Activated CD4-positive, alpha-beta T cell treated with anti-CD3 and anti-CD28 coated beads, Interleukin-2, Interleukin-4, amounts not matched to agents 100 ng/mL and 50 ng/mL, durations not matched to agents 16 hours and 8 hours (primary cell): ENCODE measurements at regions not wholly inside any gene's neighbourhood (a gene's known extent, or its start where the extent isn't known, plus 50 kb on each side); places are given as distances from the start of the nearest gene placed in this dataset.
A peak's percentile ranks its signal among the peaks of the same experiment; 100 is the strongest.
"Not testable (repeated sequence)": the region's sequence is repeated elsewhere in the genome, so short reads cannot be mapped to it uniquely, and the experiment has no call there.

ENCODE experiments used
- DNase-seq: peaks from one replicate; pipeline ENCODE4 v3.0.0-alpha.2; 2020; ENCODE audit warnings: low spot score

DNA sequence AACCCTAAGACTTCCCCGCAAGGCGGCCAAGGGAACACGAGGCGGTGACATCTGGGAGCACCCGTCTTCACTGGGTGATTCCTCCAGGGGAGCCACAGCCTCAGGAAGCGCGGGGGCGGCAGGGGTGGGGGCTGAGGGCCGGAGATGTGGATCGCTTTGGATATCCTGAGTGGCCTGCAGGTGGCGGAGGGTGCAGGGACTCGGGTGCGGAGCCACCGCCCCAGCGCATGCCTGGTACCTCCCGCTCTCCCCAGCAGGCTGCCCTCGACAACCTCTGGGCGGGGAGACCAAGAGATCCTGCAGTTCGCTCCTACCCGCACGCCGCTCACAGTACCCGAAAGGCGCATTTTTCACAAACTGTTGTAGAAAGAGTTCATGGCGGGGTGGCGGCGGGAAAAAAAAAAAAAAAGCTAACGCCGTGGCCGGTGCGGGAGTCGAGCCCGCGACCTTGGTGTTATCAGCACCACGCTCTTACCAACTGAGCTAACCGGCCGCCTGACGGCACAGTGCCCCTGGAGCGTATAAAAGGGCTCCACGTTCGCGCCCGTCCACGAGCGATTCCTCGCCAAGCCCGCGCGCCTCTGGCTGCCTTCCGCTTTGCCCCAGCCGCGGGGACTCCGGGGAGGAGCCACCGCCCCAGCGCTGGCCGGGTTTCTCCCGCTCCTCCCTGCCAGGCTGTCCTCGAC lies 124.7 kb upstream of the PRKX start:
- DNase-seq, result not testable (repeated sequence)

GRCh38 chrX:3837211-3837610 lies 123.8 kb upstream of the PRKX start:
- not testable (repeated sequence) for DNase-seq

DNA sequence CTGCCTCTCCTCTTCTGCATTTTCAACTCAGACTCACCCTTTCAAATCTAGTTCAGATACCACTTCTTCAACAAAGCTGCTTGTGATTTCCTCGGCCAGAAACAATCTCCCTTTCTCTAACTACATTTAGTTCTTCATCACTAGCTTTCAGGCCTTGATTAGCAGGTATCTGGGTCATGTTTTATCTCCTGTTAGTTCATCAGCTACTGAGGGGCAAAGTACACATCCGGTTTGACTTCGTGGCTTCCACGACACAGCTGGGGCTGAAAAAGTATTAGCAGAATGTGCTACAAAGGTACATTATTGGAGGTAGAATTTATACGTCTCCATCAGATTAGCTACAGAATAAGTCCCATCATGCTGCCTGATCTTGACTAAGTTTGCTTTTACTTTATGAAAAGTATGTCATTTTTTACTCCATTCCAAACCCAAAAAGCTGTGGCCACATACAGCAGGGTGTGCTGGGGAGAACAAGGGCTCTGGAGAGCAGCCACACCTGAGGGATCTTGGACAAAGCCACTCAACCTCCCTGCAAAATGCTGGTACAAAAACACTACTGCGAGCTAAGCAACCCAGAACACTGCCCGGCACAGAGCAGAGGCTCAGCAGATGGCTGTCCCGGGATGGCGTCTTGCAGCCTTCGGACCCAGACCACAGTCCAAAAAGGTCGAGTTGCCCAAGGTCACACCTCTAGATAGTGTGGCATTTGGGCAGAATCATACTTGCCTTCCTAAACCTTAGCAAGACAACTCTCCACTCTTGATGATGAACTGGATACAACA lies 120.5 kb upstream of the PRKX start:
- DNase-seq, result not testable (repeated sequence)

DNA sequence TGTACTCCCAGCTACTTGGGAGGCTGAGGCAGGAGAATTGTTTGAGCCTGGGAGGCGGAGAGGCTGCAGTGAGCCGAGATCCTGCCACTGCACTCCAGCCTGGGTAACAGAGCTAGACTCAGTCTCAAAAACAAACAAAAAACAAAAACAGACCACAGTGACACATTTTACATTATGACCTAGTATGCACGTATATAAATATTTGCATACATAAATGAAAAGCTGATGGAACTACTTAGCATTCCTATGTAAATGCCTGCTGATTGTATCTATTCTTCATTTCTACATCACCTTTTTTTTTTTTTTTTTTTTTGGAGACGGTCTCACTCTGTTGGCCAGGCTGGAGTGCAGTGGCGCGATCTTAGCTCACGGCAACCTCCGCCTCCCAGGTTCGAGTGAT lies 116.6 kb upstream of the PRKX start:
- not testable (repeated sequence) for DNase-seq

DNA sequence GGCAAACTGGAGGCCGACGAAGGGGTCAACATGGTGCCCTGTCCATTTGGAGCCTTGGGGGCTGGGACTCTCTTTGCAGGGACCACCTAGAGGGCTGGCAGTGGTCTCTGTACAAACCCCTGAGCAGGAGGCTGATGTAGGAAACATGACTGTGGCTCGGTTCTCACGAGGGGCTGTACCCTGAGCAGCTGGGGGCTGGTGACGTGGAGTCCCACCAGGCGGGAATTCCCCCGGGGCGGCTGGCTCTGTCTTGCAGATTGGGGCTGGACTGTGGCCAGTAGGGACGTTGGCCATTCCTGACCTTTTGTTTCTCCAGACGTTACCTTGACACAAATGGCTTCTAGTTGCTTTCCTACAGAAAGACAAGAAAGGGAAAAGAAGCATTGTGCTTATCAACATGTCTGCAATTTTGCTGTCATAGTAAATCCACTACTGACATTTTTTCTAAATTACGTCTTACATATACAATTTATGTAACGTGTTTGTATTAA lies 115.6 kb upstream of the PRKX start:
- not testable (repeated sequence) for DNase-seq

- DNase-seq, result not testable (repeated sequence)
Observed at GRCh38 chrX:3828378-3829040, 115.1 kb upstream of the PRKX start.

GRCh38 chrX:3824008-3824407 lies 110.6 kb upstream of the PRKX start:
- not testable (repeated sequence) for DNase-seq

DNA sequence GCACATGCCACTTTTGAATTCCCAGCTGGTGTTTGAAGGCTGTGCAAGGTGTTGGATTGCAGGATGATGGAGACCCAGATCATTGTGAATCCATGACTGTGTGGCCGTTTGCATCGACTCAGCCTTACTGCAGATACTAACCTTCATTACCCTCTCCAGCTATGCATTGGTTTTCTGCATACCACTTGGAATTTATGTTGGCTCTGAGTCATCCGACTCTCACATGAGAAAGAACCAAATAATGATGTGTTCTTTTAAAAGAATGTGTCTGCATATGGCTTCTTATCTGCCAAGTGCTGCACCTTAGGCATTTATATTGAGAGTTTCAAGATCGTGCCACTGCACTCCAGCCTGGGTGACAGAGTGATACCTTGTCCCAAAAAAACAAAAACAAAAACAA lies 106.7 kb upstream of the PRKX start:
- DNase-seq, result no peak

DNA sequence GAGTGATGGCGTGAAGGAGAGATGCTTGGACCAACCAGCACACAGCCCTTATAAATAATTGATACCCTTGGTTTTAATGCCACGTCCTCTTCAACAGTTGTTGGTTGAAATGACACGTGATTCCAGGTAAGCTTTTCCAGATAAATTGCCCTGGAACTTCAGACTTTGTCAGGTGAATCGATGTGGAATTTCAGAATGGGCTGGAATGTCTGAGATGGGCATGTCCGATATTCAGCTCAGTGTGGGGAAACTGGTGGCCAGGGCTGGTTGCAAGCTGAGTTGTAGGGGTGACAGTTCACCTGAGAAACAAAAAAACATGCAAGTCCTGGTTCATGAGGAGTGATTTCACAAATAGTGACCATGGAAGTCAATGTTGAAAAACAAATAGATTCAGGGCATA lies 104.0 kb upstream of the PRKX start:
- DNase-seq, result not testable (repeated sequence)

GRCh38 chrX:3815896-3816664 lies 102.6 kb upstream of the PRKX start:
- peak; percentile 48 for DNase-seq

- DNase-seq, result peak; percentile 73
Observed at GRCh38 chrX:3811331-3812311, 98.2 kb upstream of the PRKX start.

DNA sequence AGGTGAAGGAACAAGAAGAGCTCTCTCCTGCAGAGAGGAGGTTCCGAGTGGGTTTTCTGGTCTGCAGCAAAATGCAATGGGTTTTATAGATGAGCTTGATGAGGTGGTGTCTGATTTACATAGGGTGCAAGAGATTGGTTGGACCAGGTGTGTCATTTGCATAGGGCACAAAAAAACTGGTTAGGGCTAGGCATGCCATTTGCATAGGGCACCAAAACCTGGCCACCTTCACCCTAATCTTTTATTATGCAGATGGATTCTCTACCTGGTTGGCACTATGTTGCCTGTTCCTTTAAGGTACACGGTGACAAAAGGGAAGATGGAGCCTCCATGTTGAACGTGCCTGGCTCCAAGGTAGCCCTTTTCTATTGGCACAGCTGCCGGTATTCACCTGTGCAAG lies 94.5 kb upstream of the PRKX start:
- no peak for DNase-seq

- DNase-seq, result no peak
Observed at GRCh38 chrX:3806630-3807029, 93.2 kb upstream of the PRKX start.

DNA sequence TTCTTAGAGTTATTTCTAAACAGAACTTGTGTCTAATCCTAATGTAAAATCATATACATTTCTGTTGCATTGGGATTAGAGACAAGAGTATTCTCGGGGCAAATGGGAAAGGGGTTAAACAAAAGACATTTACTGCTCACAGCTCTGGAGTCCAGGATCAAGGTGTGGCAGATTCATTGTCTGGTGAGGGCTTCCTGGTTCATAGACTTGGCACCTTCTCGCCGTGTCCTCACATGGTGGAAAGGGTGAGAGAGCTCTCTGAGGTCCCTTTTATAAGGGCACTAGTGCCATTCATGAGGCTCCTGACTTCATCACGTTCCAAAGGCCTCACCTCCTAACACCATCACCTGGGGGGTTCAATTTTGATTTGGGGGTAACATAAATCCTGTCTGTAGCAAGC lies 90.3 kb upstream of the PRKX start:
- DNase-seq, result no peak

- no peak for DNase-seq
Observed at GRCh38 chrX:3803305-3803704, 89.9 kb upstream of the PRKX start.

- DNase-seq, result not testable (repeated sequence)
Observed at GRCh38 chrX:3795411-3795810, 82.0 kb upstream of the PRKX start.

- DNase-seq, result no peak
Observed at GRCh38 chrX:3791449-3791848, 78.0 kb upstream of the PRKX start.

- no peak for DNase-seq
Observed at GRCh38 chrX:3788494-3789233, 75.2 kb upstream of the PRKX start.

- DNase-seq, result no peak
Observed at GRCh38 chrX:3787856-3788255, 74.4 kb upstream of the PRKX start.

DNA sequence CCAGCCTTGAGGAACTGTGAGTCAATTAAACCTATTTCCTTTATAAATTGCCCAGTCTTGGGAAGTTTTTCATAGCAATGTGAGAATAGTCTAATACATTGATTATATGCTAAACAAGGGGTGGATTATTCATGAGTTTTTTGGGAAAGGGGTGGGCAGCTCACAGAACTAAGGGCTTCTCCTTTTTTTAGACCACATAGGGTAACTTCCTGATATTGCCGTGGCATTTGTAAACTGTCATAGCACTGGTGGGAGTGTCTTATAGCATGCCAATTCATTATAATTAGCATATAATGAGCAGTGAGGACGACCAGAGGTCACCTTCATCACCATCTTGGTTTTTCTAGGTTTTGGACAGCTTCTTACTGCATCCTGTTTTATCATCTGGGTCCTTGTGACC lies 72.4 kb upstream of the PRKX start:
- not testable (repeated sequence) for DNase-seq
